ENCODE measurements at regions not wholly inside any gene's neighbourhood (a gene's known extent, or its start where the extent isn't known, plus 50 kb on each side); places are given as distances from the start of the nearest gene placed in this dataset.

- DNase-seq (ENCODE audit: low read depth), result no peak
- no peak for TF ChIP-seq CTCF (conservative IDR thresholded peaks at IDR 0.05; ENCODE audit: low read depth, low read length)
- no peak overlapping the region for H3K4me3 ChIP-seq (ENCODE audit: low read depth, low read length)
Measured at GRCh38 chr2:217101972-217102371, 242.1 kb upstream of the TNP1 start.

- no peak for TF ChIP-seq CTCF (conservative IDR thresholded peaks at IDR 0.05; ENCODE audit: low read depth, low read length)
- DNase-seq (ENCODE audit: low read depth), result no peak
Measured at GRCh38 chr2:217099561-217099960, 239.7 kb upstream of the TNP1 start.

GRCh38 chr2:217098435-217098834, 238.6 kb upstream of the TNP1 start:
- no peak for TF ChIP-seq CTCF (conservative IDR thresholded peaks at IDR 0.05; ENCODE audit: low read depth, low read length)
- no peak for DNase-seq (ENCODE audit: low read depth)
- no peak overlapping the region for H3K4me3 ChIP-seq (ENCODE audit: low read depth, low read length)

More at GRCh38 chr2:217099561-217099960, 239.7 kb upstream of the TNP1 start:
- no peak overlapping the region for H3K4me3 ChIP-seq (ENCODE audit: low read depth, low read length)

DNA sequence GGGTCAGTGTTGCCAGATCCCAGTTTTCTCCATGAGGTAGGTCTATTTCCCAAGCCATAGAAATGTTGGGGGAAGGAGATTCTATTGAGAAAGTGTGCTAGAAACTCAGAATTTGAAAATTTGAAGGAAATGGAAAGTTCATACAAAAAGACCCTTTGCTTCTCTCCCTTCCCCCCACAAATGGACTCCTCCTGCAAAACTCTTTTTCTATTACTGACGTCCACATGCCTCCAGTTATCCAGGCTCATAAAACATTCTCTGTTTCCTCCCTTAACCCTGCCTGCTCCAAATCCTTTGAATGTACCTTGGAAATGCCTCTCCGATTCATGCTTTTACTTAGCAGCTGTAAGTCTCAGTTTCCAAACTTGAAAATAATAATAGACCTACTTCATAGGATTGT, 237.5 kb upstream of the TNP1 start:
- no peak overlapping the region for H3K4me3 ChIP-seq (ENCODE audit: low read depth, low read length)
- DNase-seq (ENCODE audit: low read depth), result no peak
- no peak for TF ChIP-seq CTCF (conservative IDR thresholded peaks at IDR 0.05; ENCODE audit: low read depth, low read length)

- H3K4me3 ChIP-seq (ENCODE audit: low read depth, low read length), result no peak overlapping the region
- TF ChIP-seq CTCF (conservative IDR thresholded peaks at IDR 0.05; ENCODE audit: low read depth, low read length), result no peak
Measured at GRCh38 chr2:217096474-217097225, 236.8 kb upstream of the TNP1 start.

GRCh38 chr2:217095511-217096205, 235.8 kb upstream of the TNP1 start:
- no peak for DNase-seq (ENCODE audit: low read depth)
- TF ChIP-seq CTCF (conservative IDR thresholded peaks at IDR 0.05; ENCODE audit: low read depth, low read length), result no peak
- H3K4me3 ChIP-seq (ENCODE audit: low read depth, low read length), result no peak overlapping the region

More at GRCh38 chr2:217096474-217097225, 236.8 kb upstream of the TNP1 start:
- DNase-seq (ENCODE audit: low read depth), result no peak

All from epithelial cell of proximal tubule (primary cell).